ENCODE measurements at regions not wholly inside any gene's neighbourhood (a gene's known extent, or its start where the extent isn't known, plus 50 kb on each side); places are given as distances from the start of the nearest gene placed in this dataset.

DNA sequence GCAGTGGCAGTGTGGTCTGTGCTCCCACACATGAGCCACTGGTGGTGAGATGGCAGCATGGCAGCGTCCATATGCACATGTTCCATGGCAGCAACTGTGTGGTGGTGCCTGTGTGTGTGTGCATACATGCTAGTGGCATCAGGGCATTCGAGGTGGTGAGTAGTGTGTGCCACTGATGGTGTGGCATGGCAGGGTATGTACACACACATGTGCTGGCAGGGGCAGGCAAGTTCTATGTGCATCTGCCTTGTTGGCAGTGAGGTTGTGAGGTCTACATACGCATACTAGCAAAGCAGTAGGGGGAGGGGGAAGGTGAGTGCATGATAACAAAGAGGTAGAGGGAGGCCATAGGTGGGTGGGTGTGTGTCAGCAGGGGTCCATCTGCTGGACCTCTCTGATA is 378.7 kb downstream of the C3orf38 start:
- TF ChIP-seq, protein P1, sequence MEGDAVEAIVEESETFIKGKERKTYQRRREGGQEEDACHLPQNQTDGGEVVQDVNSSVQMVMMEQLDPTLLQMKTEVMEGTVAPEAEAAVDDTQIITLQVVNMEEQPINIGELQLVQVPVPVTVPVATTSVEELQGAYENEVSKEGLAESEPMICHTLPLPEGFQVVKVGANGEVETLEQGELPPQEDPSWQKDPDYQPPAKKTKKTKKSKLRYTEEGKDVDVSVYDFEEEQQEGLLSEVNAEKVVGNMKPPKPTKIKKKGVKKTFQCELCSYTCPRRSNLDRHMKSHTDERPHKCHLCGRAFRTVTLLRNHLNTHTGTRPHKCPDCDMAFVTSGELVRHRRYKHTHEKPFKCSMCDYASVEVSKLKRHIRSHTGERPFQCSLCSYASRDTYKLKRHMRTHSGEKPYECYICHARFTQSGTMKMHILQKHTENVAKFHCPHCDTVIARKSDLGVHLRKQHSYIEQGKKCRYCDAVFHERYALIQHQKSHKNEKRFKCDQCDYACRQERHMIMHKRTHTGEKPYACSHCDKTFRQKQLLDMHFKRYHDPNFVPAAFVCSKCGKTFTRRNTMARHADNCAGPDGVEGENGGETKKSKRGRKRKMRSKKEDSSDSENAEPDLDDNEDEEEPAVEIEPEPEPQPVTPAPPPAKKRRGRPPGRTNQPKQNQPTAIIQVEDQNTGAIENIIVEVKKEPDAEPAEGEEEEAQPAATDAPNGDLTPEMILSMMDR (IDR thresholded peaks at IDR 0.05), result no peak
- TF ChIP-seq PBX3 (IDR thresholded peaks at IDR 0.05) (no peak), RAD21 (IDR thresholded peaks at IDR 0.05; ENCODE audit: low read length) (no peak), TEAD4 (IDR thresholded peaks at IDR 0.05; ENCODE audit: borderline replicate concordance, insufficient read depth) (no peak), EZH2phosphoT487 (IDR thresholded peaks at IDR 0.05; ENCODE audit: borderline replicate concordance, low read depth) (no peak), FOXJ3 (CRISPR knock-in tag; IDR thresholded peaks at IDR 0.05) (no peak), USF2 (IDR thresholded peaks at IDR 0.05; ENCODE audit: borderline replicate concordance, low read depth, low read length) (no peak), TCF12 (IDR thresholded peaks at IDR 0.05) (no peak), REST (IDR thresholded peaks at IDR 0.05; ENCODE audit: low read depth, low read length) (no peak)
- TF ChIP-seq, protein P2, sequence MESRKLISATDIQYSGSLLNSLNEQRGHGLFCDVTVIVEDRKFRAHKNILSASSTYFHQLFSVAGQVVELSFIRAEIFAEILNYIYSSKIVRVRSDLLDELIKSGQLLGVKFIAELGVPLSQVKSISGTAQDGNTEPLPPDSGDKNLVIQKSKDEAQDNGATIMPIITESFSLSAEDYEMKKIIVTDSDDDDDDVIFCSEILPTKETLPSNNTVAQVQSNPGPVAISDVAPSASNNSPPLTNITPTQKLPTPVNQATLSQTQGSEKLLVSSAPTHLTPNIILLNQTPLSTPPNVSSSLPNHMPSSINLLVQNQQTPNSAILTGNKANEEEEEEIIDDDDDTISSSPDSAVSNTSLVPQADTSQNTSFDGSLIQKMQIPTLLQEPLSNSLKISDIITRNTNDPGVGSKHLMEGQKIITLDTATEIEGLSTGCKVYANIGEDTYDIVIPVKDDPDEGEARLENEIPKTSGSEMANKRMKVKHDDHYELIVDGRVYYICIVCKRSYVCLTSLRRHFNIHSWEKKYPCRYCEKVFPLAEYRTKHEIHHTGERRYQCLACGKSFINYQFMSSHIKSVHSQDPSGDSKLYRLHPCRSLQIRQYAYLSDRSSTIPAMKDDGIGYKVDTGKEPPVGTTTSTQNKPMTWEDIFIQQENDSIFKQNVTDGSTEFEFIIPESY (IDR thresholded peaks at IDR 0.05; ENCODE audit: borderline replicate concordance, low read depth), result no peak
